CD4-positive, alpha-beta T cell (primary cell): ENCODE measurements at regions not wholly inside any gene's neighbourhood (a gene's known extent, or its start where the extent isn't known, plus 50 kb on each side); places are given as distances from the start of the nearest gene placed in this dataset.
A peak's percentile ranks its signal among the peaks of the same experiment; 100 is the strongest.
"Not testable (repeated sequence)": the region's sequence is repeated elsewhere in the genome, so short reads cannot be mapped to it uniquely, and the experiment has no call there.

ENCODE experiments used
- ATAC-seq: fragments of 200-7000 bp; cut with Tn5 transposase; one replicate; pipeline ENCODE4 v1.10.0; 2022; ENCODE audit warnings: mild to moderate bottlenecking; ENCODE audit not compliant: poor library complexity
- CTCF ChIA-PET: fragments of 350-600 bp; sonication (Branson Sonifier 250); formaldehyde crosslinking; loops from one replicate; lab custom pipeline; 2021; ENCODE audit warnings: antibody characterized with exemption, inconsistent platforms; lab: Charles Lee
- POLR2A ChIA-PET: fragments of 350-600 bp; sonication (Branson Sonifier 250); formaldehyde crosslinking; loops from one replicate; lab custom pipeline; 2021; ENCODE audit warnings: antibody characterized with exemption, inconsistent platforms; lab: Charles Lee
- DNase-seq, 14 experiments: peaks; one replicate each; pipeline ENCODE4 v3.0.0-alpha.2; 2013 to 2020; ENCODE audit warnings: mixed read lengths in 2 of 14
- H3K27ac ChIP-seq, 2 donors: one replicate each; pipeline versions ENCODE4 v1.5.1 to v1.7.0; 2013; ENCODE audit warnings: low read length in 2 of 2, low read depth in 1 of 2, mild to moderate bottlenecking in 1 of 2
- H3K27me3 ChIP-seq, 2 experiments: 1 replicate in 1 of 2; 2 replicates in 1 of 2; pipeline versions ENCODE4 v1.6.1 to v1.7.0; 2013; ENCODE audit warnings: low read length in 2 of 2, control low read depth in 1 of 2, mild to moderate bottlenecking in 1 of 2, moderate library complexity in 1 of 2; ENCODE audit not compliant: insufficient read depth in 2 of 2, control insufficient read depth in 1 of 2
- H3K36me3 ChIP-seq: one replicate; pipeline ENCODE4 v1.6.1; 2013; ENCODE audit warnings: low read length, control low read depth; ENCODE audit not compliant: insufficient read depth
- H3K4me1 ChIP-seq: one replicate; pipeline ENCODE4 v1.6.1; 2013; ENCODE audit warnings: low read length, control low read depth; ENCODE audit not compliant: insufficient read depth
- H3K4me3 ChIP-seq: one replicate; pipeline ENCODE4 v1.5.1; 2013; ENCODE audit warnings: mild to moderate bottlenecking, low read length, moderate library complexity
- H3K9me3 ChIP-seq, 2 experiments: 1 replicate in 1 of 2; 2 replicates in 1 of 2; pipeline versions ENCODE4 v1.6.1 to v1.7.0; 2013; ENCODE audit warnings: low read length in 2 of 2, mild to moderate bottlenecking in 2 of 2, control low read depth in 1 of 2, moderate library complexity in 1 of 2; ENCODE audit not compliant: control insufficient read depth in 1 of 2, insufficient read depth in 1 of 2
- H3K27ac Mint-ChIP-seq: one replicate; pipeline ENCODE4 v1.8.0; 2020; ENCODE audit warnings: mixed read lengths
- H3K27me3 Mint-ChIP-seq: one replicate; pipeline ENCODE4 v1.8.0; 2021; ENCODE audit warnings: mixed read lengths
- H3K36me3 Mint-ChIP-seq: one replicate; pipeline ENCODE4 v1.8.0; 2021; ENCODE audit warnings: low read depth, mixed read lengths
- H3K4me1 Mint-ChIP-seq: one replicate; pipeline ENCODE4 v1.8.0; 2021; ENCODE audit warnings: low read depth, mixed read lengths
- H3K4me3 Mint-ChIP-seq: one replicate; pipeline ENCODE4 v1.8.0; 2020; ENCODE audit warnings: mild to moderate bottlenecking, mixed read lengths
- H3K9me3 Mint-ChIP-seq: one replicate; pipeline ENCODE4 v1.8.0; 2020; ENCODE audit warnings: mixed read lengths
- intact Hi-C, 2 experiments: fragments of 100-400 bp; cut with DNase I in 1 of 2; cut with micrococcal nuclease in 1 of 2; formaldehyde crosslinking; loops; one replicate each; pipeline versions ENCODE4 v1.15.1 to v1.9.0; 2023 to 2025; cut with DNase I, micrococcal nuclease

DNA sequence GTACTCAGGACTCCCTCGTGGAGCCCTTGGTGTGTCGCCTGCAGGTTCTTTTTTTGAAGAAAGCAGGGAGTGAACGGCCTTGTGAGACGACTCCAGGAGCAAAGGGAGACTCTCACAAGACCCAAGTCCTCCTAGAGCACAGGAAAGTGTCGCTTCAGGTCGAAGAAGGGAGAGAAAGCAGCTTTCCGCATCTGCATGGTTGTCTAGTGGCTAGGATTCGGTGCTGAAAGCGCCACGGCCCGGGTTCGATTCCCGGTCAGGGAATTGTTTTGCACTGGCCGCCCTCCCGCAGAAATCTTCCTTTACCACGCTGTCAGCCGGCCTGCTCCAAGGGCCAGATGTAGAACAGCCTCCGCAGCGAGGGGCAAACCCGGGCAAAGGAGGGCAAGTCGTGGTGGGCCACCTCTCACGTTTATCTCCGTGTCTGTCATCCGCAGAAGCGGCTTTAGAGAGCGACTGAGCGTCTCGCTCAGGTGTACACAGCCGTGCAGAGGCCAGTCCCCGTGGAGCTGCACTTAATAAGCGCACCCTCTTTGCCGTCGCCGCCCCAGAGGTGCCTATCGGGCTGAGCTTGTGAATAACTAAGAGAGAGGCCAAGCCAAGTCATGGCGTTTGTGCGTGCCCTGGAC is 72.6 kb downstream of the FAM72D start:
- H3K36me3 ChIP-seq, H3K9me3 ChIP-seq, H3K36me3 Mint-ChIP-seq, H3K4me1 Mint-ChIP-seq, H3K27me3 ChIP-seq, H3K27ac Mint-ChIP-seq, CTCF ChIA-PET, POLR2A ChIA-PET, H3K4me3 ChIP-seq, H3K27me3 Mint-ChIP-seq, H3K27ac ChIP-seq, H3K9me3 Mint-ChIP-seq, H3K4me1 ChIP-seq, intact Hi-C loops: not testable (repeated sequence)
- ATAC-seq (peak; percentile 43), DNase-seq (peak in 2 of 14 experiments; percentile 3 to 7)
- peak overlapping the region; percentile 65 for H3K4me3 Mint-ChIP-seq

- CTCF ChIA-PET, H3K4me3 ChIP-seq, H3K36me3 Mint-ChIP-seq, DNase-seq, H3K27me3 Mint-ChIP-seq, intact Hi-C loops, ATAC-seq, H3K4me3 Mint-ChIP-seq, POLR2A ChIA-PET, H3K9me3 Mint-ChIP-seq, H3K9me3 ChIP-seq, H3K27me3 ChIP-seq, H3K4me1 ChIP-seq, H3K4me1 Mint-ChIP-seq, H3K27ac Mint-ChIP-seq, H3K27ac ChIP-seq, H3K36me3 ChIP-seq: not testable (repeated sequence)
Measured at GRCh38 chr1:145164360-145164759, 68.6 kb downstream of the FAM72D start.
